Neural cell (in vitro differentiated cells): ENCODE measurements at regions not wholly inside any gene's neighbourhood (a gene's known extent, or its start where the extent isn't known, plus 50 kb on each side); places are given as distances from the start of the nearest gene placed in this dataset.

ENCODE experiments used
- H2AFZ ChIP-seq: fragments of 200-600, 300-800 bp; sonication (generic), shearing (Covaris generic); 2 replicates; pipeline ENCODE4 v1.6.0; 2014; ENCODE audit warnings: low read depth, mild to moderate bottlenecking, antibody characterized with exemption, low read length, moderate library complexity
- H3F3A ChIP-seq: fragments of 200-600 bp; shearing (Covaris generic); 2 replicates; pipeline ENCODE4 v1.6.1; 2016; ENCODE audit warnings: mild to moderate bottlenecking, moderate library complexity, mixed read lengths, antibody characterized with exemption, low read length; ENCODE audit not compliant: insufficient read depth, poor library complexity, severe bottlenecking
- H3K27ac ChIP-seq: fragments of 200-600, 300-800 bp; sonication (generic), shearing (Covaris generic); 2 replicates; pipeline ENCODE4 v1.5.1; 2014; ENCODE audit warnings: mild to moderate bottlenecking, low read length, moderate library complexity
- H3K27me3 ChIP-seq: fragments of 300-800, 200-600 bp; sonication (generic), shearing (Covaris generic); 2 replicates; pipeline ENCODE4 v1.6.0; 2014; ENCODE audit warnings: mild to moderate bottlenecking, low read depth, low read length, moderate library complexity; ENCODE audit not compliant: insufficient read depth
- H3K36me3 ChIP-seq: fragments of 300-800, 200-600 bp; sonication (generic), shearing (Covaris generic); 2 replicates; pipeline ENCODE4 v1.5.1; 2014; ENCODE audit warnings: mild to moderate bottlenecking, antibody characterized with exemption, low read length, moderate library complexity; ENCODE audit not compliant: insufficient read depth
- H3K4me2 ChIP-seq: fragments of 300-800, 200-600 bp; sonication (generic), shearing (Covaris generic); 2 replicates; pipeline ENCODE4 v1.6.0; 2014; ENCODE audit warnings: mild to moderate bottlenecking, low read length
- H3K4me3 ChIP-seq: fragments of 300-800, 200-600 bp; sonication (generic), shearing (Covaris generic); 2 replicates; pipeline ENCODE4 v1.5.1; 2014; ENCODE audit warnings: mild to moderate bottlenecking, low read length, moderate library complexity
- H3K79me2 ChIP-seq: fragments of 200-600 bp; shearing (Covaris generic); replicated peaks from 2 replicates; pipeline ENCODE4 v1.6.0; 2014; ENCODE audit warnings: mild to moderate bottlenecking, low read length, moderate library complexity; ENCODE audit not compliant: insufficient read depth
- H3K9ac ChIP-seq: fragments of 300-800, 200-600 bp; sonication (generic), shearing (Covaris generic); 2 replicates; pipeline ENCODE4 v1.6.1; 2016; ENCODE audit warnings: mild to moderate bottlenecking, low read length, mixed read lengths
- H3K9me2 ChIP-seq: fragments of 200-600 bp; shearing (Covaris generic); 2 replicates; pipeline ENCODE4 v1.6.1; 2016; ENCODE audit warnings: mild to moderate bottlenecking, low read length, mixed read lengths; ENCODE audit not compliant: insufficient read depth
- H3K9me3 ChIP-seq: fragments of 200-600, 300-800 bp; sonication (generic), shearing (Covaris generic); 2 replicates; pipeline ENCODE4 v1.6.1; 2016; ENCODE audit warnings: mild to moderate bottlenecking, mixed run types, low read length, moderate library complexity, mixed read lengths
- H4K20me1 ChIP-seq: fragments of 200-600 bp; shearing (Covaris generic); 2 replicates; pipeline ENCODE4 v1.6.1; 2016; ENCODE audit warnings: mild to moderate bottlenecking, mixed run types; ENCODE audit not compliant: insufficient read depth
- CTCF ChIP-seq: fragments of 450-650 bp; IDR thresholded peaks from 2 replicates; pipeline ENCODE4 v1.5.1; 2014; ENCODE audit warnings: antibody characterized with exemption, mild to moderate bottlenecking, moderate library complexity; ENCODE audit not compliant: poor library complexity, severe bottlenecking
- EP300 ChIP-seq: fragments of 450-650 bp; conservative IDR thresholded peaks from 2 replicates; pipeline ENCODE4 v1.6.1; 2014; ENCODE audit warnings: antibody characterized with exemption, mild to moderate bottlenecking, moderate library complexity; ENCODE audit not compliant: poor library complexity, severe bottlenecking
- EZH2 ChIP-seq: fragments of 200-600, 300-800 bp; shearing (Covaris generic), sonication (generic); IDR thresholded peaks from 2 replicates; pipeline ENCODE4 v1.6.1; 2014; ENCODE audit warnings: antibody characterized with exemption, low read length, borderline replicate concordance, mild to moderate bottlenecking; ENCODE audit not compliant: insufficient read depth, poor library complexity, severe bottlenecking
- MXI1 ChIP-seq: fragments of 450-650 bp; conservative IDR thresholded peaks from 2 replicates; pipeline ENCODE4 v1.6.1; 2014; ENCODE audit warnings: antibody characterized with exemption, mild to moderate bottlenecking; ENCODE audit not compliant: poor library complexity, severe bottlenecking
- POLR2AphosphoS5 ChIP-seq: IDR thresholded peaks from 2 replicates; pipeline ENCODE4 v1.6.1; 2012
- RAD21 ChIP-seq: fragments of 450-650 bp; conservative IDR thresholded peaks from 2 replicates; pipeline ENCODE4 v1.6.1; 2014; ENCODE audit warnings: antibody characterized with exemption, mild to moderate bottlenecking, moderate library complexity
- REST ChIP-seq: IDR thresholded peaks from 2 replicates; pipeline ENCODE4 v1.6.1; 2012; ENCODE audit warnings: borderline replicate concordance
- SMC3 ChIP-seq: fragments of 450-650 bp; conservative IDR thresholded peaks from 2 replicates; pipeline ENCODE4 v1.6.1; 2014; ENCODE audit warnings: antibody characterized with exemption, mild to moderate bottlenecking, moderate library complexity; ENCODE audit not compliant: poor library complexity
- TAF1 ChIP-seq: IDR thresholded peaks from 2 replicates; pipeline ENCODE4 v1.6.1; 2012; ENCODE audit warnings: low read depth

GRCh38 chrX:88990882-88991582 is 244.0 kb downstream of the CPXCR1 start:
- Histone ChIP-seq H3F3A (no peaks in the 10 kb centered on the region), H4K20me1 (no peaks in the 10 kb centered on the region), H3K36me3 (no peaks in the 10 kb centered on the region), H3K27ac (no peak overlapping the region), H3K79me2 (no peaks in the 10 kb centered on the region), H3K9me3 (no peaks in the 10 kb centered on the region), H3K4me2 (no peak overlapping the region), H3K9ac (no peak overlapping the region), H2AFZ (no peak overlapping the region), H3K9me2 (no peaks in the 10 kb centered on the region), H3K27me3 (no peaks in the 10 kb centered on the region), H3K4me3 (no peak overlapping the region)
- TF ChIP-seq TAF1 (no peak), EZH2 (no peak), CTCF (no peak), MXI1 (no peak), REST (no peak), EP300 (no peak), POLR2AphosphoS5 (no peak), RAD21 (no peak), SMC3 (no peak)

DNA sequence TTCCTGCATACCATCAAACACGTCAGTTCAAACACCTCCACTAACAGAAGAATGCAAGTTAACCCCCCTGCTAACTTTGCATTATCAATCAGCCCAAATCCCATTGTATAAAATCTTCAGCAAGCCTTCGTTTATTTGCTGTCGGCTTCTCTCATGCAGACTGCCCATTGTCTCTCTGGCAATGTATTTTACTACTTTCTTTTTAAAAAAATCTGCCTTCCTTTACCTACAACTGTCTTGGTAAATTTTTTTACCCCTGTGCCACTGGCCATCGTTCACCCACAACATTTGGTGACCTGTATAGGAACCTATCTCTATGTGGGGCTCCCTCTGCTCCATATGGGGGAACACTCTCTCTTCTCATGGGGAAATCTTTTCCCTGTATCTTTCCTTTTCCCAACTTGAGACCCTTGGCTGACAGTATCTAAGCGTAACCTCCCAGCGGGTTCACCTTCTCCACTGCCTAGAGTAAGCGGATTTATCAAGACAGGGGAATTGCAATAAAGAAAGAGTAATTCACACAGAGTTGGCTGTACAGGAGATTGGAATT is 244.6 kb downstream of the CPXCR1 start:
- H3K9ac ChIP-seq: no peak overlapping the region
- H3K27ac ChIP-seq: no peak overlapping the region
- no peaks in the 10 kb centered on the region for H3K9me3 ChIP-seq
- no peaks in the 10 kb centered on the region for H3K79me2 ChIP-seq
- no peaks in the 10 kb centered on the region for H3K36me3 ChIP-seq
- no peaks in the 10 kb centered on the region for H3K9me2 ChIP-seq
- no peaks in the 10 kb centered on the region for H3K27me3 ChIP-seq
- no peak overlapping the region for H2AFZ ChIP-seq
- no peak for TF ChIP-seq POLR2AphosphoS5
- TF ChIP-seq MXI1: no peak
- no peaks in the 10 kb centered on the region for H3F3A ChIP-seq
- H3K4me2 ChIP-seq: no peak overlapping the region
- no peaks in the 10 kb centered on the region for H4K20me1 ChIP-seq
- H3K4me3 ChIP-seq: no peak overlapping the region
